ENCODE measurements at regions not wholly inside any gene's neighbourhood (a gene's known extent, or its start where the extent isn't known, plus 50 kb on each side); places are given as distances from the start of the nearest gene placed in this dataset.

GRCh38 chr2:194126418-194126817 lies 1530.6 kb upstream of the SLC39A10 start:
- no peak for TF ChIP-seq EP300 (IDR thresholded peaks at IDR 0.05; ENCODE audit: borderline replicate concordance)
- TF ChIP-seq USF1 (IDR thresholded peaks at IDR 0.05), result no peak

DNA sequence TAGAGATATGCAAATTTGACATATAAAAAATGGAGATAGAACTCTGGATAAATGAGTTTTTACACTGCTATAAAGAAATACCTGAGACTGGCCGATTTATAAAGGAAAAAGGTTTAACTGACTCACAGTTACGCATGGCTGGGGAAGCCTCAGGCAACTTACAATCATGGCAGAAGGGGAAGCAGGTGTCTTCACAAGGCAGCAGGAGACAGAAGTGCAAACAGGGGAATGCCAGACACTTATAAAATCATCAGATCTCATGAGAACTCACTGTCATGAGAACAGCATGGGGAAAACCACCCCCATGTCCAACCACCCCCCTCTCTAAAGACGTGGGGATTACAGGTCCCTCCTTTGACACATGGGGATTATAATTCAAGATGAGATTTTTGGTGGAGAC lies 1540.2 kb upstream of the SLC39A10 start:
- TF ChIP-seq USF1 (IDR thresholded peaks at IDR 0.05), result no peak
- TF ChIP-seq EP300 (IDR thresholded peaks at IDR 0.05; ENCODE audit: borderline replicate concordance), result no peak
- TF ChIP-seq TCF12 (IDR thresholded peaks at IDR 0.05; ENCODE audit: low read depth), result no peak
- TF ChIP-seq, protein P1, sequence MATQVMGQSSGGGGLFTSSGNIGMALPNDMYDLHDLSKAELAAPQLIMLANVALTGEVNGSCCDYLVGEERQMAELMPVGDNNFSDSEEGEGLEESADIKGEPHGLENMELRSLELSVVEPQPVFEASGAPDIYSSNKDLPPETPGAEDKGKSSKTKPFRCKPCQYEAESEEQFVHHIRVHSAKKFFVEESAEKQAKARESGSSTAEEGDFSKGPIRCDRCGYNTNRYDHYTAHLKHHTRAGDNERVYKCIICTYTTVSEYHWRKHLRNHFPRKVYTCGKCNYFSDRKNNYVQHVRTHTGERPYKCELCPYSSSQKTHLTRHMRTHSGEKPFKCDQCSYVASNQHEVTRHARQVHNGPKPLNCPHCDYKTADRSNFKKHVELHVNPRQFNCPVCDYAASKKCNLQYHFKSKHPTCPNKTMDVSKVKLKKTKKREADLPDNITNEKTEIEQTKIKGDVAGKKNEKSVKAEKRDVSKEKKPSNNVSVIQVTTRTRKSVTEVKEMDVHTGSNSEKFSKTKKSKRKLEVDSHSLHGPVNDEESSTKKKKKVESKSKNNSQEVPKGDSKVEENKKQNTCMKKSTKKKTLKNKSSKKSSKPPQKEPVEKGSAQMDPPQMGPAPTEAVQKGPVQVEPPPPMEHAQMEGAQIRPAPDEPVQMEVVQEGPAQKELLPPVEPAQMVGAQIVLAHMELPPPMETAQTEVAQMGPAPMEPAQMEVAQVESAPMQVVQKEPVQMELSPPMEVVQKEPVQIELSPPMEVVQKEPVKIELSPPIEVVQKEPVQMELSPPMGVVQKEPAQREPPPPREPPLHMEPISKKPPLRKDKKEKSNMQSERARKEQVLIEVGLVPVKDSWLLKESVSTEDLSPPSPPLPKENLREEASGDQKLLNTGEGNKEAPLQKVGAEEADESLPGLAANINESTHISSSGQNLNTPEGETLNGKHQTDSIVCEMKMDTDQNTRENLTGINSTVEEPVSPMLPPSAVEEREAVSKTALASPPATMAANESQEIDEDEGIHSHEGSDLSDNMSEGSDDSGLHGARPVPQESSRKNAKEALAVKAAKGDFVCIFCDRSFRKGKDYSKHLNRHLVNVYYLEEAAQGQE (IDR thresholded peaks at IDR 0.05; ENCODE audit: low read depth), result no peak
- TF ChIP-seq, protein P2, sequence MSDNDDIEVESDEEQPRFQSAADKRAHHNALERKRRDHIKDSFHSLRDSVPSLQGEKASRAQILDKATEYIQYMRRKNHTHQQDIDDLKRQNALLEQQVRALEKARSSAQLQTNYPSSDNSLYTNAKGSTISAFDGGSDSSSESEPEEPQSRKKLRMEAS (IDR thresholded peaks at IDR 0.05), result no peak
- no peak for TF ChIP-seq CEBPB (IDR thresholded peaks at IDR 0.05)
- TF ChIP-seq FOXM1 (IDR thresholded peaks at IDR 0.05; ENCODE audit: borderline replicate concordance, low read depth), result no peak
- no peak for TF ChIP-seq ZBTB7A (IDR thresholded peaks at IDR 0.05; ENCODE audit: low read depth)
- no peak for TF ChIP-seq RAD21 (IDR thresholded peaks at IDR 0.05; ENCODE audit: low read depth)
- TF ChIP-seq TEAD4 (IDR thresholded peaks at IDR 0.05), result no peak
- TF ChIP-seq EGR1 (IDR thresholded peaks at IDR 0.05), result no peak
- no peak for TF ChIP-seq NFIC (IDR thresholded peaks at IDR 0.05)
- no peak for TF ChIP-seq TAF1 (IDR thresholded peaks at IDR 0.05; ENCODE audit: low read depth)
- TF ChIP-seq CREB1 (IDR thresholded peaks at IDR 0.05; ENCODE audit: low read depth), result no peak
- TF ChIP-seq YY1 (IDR thresholded peaks at IDR 0.05; ENCODE audit: low read depth), result no peak

GRCh38 chr2:194105358-194105757 lies 1551.7 kb upstream of the SLC39A10 start:
- TF ChIP-seq ZBTB7A (IDR thresholded peaks at IDR 0.05; ENCODE audit: low read depth), result no peak
- no peak for TF ChIP-seq CREB1 (IDR thresholded peaks at IDR 0.05; ENCODE audit: low read depth)
- TF ChIP-seq, protein P2 (IDR thresholded peaks at IDR 0.05), result no peak
- no peak for TF ChIP-seq TEAD4 (IDR thresholded peaks at IDR 0.05)
- TF ChIP-seq TAF1 (IDR thresholded peaks at IDR 0.05; ENCODE audit: low read depth), result no peak
- no peak for TF ChIP-seq USF1 (IDR thresholded peaks at IDR 0.05)
- TF ChIP-seq TCF12 (IDR thresholded peaks at IDR 0.05; ENCODE audit: low read depth), result no peak
- TF ChIP-seq EGR1 (IDR thresholded peaks at IDR 0.05), result no peak
- TF ChIP-seq CEBPB (IDR thresholded peaks at IDR 0.05), result no peak
- TF ChIP-seq YY1 (IDR thresholded peaks at IDR 0.05; ENCODE audit: low read depth), result no peak
- no peak for TF ChIP-seq RAD21 (IDR thresholded peaks at IDR 0.05; ENCODE audit: low read depth)
- no peak for TF ChIP-seq NFIC (IDR thresholded peaks at IDR 0.05)
- TF ChIP-seq EP300 (IDR thresholded peaks at IDR 0.05; ENCODE audit: borderline replicate concordance), result no peak
- TF ChIP-seq, protein P1 (IDR thresholded peaks at IDR 0.05; ENCODE audit: low read depth), result no peak
- TF ChIP-seq FOXM1 (IDR thresholded peaks at IDR 0.05; ENCODE audit: borderline replicate concordance, low read depth), result no peak

- TF ChIP-seq, protein P1 (IDR thresholded peaks at IDR 0.05; ENCODE audit: low read depth), result no peak
- TF ChIP-seq FOXM1 (IDR thresholded peaks at IDR 0.05; ENCODE audit: borderline replicate concordance, low read depth) (no peak), EGR1 (IDR thresholded peaks at IDR 0.05) (no peak), TAF1 (IDR thresholded peaks at IDR 0.05; ENCODE audit: low read depth) (no peak), NFIC (IDR thresholded peaks at IDR 0.05) (no peak), ZBTB7A (IDR thresholded peaks at IDR 0.05; ENCODE audit: low read depth) (no peak), TEAD4 (IDR thresholded peaks at IDR 0.05) (no peak), CREB1 (IDR thresholded peaks at IDR 0.05; ENCODE audit: low read depth) (no peak), USF1 (IDR thresholded peaks at IDR 0.05) (no peak), CEBPB (IDR thresholded peaks at IDR 0.05) (no peak), EP300 (IDR thresholded peaks at IDR 0.05; ENCODE audit: borderline replicate concordance) (no peak), RAD21 (IDR thresholded peaks at IDR 0.05; ENCODE audit: low read depth) (no peak), TCF12 (IDR thresholded peaks at IDR 0.05; ENCODE audit: low read depth) (no peak), YY1 (IDR thresholded peaks at IDR 0.05; ENCODE audit: low read depth) (no peak)
- TF ChIP-seq, protein P2 (IDR thresholded peaks at IDR 0.05), result no peak
Observed at GRCh38 chr2:194104687-194105086, 1552.3 kb upstream of the SLC39A10 start.
